HG03039 (cell line): ENCODE measurements at regions not wholly inside any gene's neighbourhood (a gene's known extent, or its start where the extent isn't known, plus 50 kb on each side); places are given as distances from the start of the nearest gene placed in this dataset.

Experiments used
- ATAC-seq: cut with Tn5 transposase; IDR thresholded peaks from one replicate; pipeline ENCODE4 v1.9.1; 2021; ENCODE audit warnings: mild to moderate bottlenecking, moderate library complexity; ENCODE audit not compliant: unreplicated experiment

DNA sequence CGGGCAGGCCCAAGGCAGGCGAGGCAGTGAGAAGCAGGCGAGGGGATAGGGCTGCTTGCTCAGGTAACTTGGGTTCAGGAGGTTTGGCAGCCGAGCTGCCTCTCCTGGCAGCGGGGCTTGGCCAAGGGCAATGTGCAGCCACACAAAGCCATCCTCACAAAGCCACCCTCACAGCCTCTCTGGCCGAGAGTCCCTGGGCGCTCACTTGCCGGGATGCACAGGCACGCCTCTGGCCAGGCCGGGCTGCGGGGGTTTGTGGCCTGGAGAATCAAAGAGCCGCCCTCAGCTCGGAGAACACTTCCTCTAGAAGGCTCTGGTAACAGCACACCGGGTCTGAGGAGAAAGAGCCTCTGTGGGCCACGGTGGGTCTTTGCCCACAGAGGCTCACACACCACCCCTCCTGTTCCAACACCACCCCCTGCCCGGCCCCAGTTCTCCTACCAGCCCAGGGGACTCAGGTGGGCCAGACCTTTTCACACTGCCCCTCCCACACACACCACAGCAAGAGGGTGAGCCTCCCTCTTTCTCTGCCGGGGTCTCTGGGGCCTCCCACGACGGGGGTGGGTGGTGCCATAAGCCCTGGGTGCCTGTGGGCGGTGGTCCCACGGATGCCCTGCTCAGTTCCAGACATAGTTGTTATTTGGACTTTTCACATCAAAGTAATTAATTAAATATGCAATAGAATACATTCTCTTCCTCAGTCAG is 186.9 kb downstream of the ZFP36L2 start:
- no peak for ATAC-seq

DNA sequence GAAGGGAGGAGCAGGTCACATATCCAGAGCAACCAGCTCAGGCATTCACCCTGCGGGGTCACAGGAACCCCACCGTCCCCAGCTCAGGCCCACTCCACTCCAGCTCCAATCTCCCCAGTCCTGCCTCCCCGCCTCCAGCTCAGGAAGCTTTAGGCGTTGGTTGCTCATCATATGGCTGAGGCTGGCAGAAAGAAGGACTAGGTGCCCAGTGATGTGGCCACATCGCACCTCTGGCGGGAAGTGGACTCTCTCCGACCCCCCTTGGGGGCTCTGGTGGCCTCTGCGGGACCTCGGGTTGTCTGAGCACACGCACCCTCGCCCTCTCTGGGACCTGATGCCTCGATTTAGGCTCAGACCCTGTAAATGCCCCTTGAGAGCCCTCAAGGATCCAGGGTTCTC is 187.7 kb downstream of the ZFP36L2 start:
- ATAC-seq = no peak

DNA sequence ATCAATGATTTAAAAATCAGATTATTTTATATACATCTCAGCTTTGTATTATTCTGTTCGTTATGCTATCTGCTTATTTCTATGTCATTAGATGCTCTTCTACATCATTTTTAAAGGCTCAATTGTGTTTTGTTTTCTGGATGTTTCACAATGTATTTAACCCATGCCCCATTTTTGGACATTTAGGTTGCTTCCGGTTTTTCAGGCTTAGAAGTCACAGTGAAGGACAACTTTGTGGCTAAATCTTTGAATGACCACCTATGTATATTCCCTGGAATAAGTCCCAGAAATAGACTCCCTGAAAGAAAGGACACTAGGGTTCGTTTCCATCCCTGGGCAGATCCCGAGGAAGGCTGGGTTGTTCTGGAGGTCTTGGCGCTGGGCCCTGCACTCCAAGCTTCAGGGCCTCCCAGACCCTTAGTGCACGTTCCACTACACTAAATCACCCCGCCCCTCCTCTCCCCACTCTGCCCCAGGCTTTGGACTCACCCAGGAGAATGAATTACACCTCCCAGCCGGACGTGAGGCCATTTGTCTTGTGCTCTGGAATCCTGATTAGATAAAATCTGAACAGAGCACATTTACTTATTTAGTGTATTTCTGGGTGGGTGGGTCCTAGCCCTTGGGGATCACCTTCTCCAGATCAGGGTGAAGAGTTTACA is 188.2 kb downstream of the ZFP36L2 start:
- no peak for ATAC-seq

DNA sequence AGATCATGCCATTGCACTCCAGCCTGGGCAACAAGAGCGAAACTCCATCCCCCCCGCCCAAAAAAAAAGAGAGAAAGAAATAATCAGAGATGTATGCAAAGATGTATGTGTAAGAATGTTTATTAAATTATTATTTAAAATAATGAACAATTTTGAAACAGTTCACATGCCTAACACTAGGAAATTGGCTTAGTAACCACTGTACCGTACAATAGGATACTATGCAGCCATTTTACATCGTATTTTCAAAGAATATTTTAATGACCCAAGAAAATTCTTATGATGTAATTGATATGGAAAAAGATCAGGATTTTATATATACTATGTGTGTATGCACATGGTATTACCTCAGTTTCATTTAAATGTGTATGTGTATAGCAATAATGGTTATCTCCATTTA is 190.5 kb downstream of the ZFP36L2 start:
- ATAC-seq = no peak

DNA sequence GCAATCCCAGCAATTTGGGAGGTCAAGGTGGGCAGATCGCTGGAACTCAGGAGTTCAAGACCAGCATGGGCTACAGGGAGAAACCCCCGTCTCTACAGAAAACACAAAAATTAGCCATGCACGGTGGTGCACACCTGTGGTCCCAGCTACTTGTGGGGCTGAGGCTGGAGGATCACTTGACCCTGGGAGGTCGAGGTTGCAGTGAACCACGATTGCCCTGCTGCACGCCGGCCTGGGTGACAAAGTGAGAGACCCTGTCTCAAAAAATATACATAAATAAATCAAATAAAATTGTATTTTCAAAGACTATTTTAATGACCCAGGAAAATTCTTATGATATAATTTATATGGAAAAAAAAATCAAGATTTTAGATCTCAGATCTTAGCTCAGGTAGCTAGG is 191.5 kb downstream of the ZFP36L2 start:
- no peak for ATAC-seq

DNA sequence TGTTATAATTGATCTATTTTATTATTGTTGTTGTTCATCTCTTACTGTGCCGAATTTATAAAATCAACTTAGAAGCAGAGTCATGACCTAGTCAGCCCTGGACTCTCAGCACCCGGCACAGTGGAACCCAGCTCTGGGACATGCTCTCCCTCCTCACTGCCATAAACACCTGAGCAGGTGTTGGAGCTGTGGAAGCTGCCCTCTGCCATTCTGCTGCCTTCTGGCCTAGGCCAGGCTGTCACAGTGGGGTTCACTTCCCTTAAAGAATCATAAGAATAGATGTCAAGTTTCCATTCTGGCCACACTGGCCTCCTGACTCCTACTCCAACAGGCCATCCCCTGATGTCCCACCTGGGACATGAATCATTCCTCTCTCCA is 192.2 kb downstream of the ZFP36L2 start:
- ATAC-seq = no peak

DNA sequence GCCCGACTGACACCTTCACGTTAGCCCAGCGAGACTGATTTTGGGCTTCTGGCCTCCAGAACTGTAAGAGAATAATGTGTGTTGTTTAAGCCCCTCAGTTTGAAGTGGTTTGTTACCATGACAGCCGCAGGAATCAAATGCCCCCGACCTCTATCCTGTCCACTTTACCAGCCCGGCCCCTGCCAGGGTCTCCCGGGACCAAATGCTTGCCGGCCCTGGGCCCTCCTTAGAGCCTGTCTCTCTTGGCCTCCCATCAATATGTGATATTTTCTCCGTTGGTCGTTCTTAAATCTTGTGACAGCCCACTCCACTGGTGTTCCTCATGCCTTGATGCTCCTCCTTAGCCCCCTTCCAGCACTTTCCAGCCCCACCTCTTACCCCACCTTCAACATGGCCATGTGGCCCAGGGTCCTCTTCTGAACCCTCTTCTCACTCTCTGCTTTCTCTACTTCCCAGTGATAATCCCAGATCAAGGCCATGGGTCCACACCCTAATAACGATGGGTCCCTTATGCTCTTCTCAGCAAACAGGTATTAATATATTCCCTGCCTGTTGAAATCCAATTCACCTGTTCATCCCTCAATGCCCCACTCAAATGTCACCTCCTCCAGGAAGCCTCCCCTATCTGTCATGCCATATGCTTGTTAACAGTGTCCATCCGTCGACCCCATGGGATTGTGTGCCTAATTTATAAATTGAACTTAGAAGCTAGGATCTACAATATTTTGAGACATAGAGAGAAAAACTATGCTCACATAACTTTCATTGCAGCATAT is 192.8 kb downstream of the ZFP36L2 start:
- no peak for ATAC-seq

DNA sequence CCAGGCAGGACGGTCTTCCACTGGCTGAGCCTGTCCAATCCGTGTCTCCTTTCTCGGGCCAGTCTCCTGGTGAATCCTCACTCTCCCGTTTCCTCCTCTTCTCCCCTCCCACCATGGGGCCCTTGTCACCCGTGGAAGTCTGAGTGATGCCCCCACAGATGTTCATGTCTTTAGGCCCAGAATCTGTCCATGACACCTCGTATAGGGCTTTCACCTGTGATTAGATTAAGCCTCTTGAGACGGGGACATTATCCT is 193.5 kb downstream of the ZFP36L2 start:
- no peak for ATAC-seq

DNA sequence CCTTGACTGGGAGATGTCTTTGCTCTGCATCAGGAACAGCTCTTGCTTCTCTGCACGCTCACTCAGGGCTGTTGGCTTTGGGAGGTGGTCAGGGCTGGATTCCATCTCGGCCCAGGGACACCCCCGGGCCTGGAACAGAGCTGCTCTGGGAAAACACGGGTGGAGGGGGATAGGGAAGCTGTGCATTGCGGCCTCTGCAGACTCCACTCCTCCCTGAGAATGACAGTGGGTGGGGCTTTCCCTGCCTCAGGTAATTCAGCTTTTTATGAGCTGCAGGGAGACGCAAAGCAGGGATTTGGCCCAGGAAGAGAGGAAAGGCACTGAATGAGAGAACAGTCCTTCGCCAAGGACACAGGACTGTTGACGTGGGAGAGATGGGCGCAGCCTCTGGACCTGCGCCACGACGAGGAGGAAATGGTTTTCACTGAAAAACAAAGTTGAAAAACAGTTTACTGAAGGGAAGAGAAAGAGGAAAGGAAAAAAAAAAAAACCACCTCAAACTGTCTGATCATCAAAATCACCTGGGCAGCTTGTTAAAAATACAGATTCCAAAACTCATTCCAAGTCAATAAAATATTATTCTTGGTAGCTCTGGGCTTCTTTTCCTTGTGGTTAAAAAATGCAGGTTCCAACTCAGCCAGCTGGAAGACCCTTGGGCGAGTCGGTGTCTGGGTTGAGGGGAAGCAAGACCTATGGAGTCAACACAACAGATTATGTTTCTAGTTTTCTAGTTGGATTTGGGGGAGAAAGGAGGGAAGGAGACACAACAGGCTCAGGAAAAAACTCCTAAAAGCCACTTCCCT is 194.0 kb downstream of the ZFP36L2 start:
- no peak for ATAC-seq

DNA sequence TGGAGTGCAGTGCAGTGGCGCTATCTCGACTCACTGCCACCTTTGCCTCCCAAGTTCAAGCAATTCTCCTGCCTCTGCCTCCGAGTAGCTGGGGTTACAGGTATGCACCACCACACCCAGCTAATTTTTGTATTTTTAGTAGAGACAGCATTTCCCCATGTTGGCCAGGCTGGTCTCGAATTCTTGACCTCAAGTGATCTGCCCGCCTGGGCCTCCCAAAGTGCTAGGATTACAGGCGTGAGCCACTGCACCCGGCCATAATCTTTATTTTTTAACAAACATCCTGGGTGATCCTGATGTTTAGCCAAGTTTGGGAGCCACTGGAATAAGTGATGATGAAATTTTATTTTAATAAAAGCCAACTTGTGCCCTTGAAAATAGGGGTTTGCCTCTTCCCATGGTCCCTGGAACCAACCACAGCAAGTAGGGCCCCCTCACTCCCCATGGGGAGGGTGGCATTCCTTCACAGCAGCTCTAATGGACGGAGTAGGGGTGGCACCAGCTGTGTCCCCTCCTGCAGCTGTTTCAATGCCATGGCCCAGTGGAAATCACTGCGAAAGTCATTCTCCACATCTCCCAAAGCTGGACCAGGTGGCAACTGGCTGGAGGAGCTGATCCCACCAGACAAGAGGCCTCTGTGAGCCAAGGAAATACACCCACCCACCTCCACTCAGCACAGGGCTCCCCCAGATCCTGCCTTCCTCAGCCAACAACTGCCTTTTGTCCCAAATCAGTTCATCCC is 194.8 kb downstream of the ZFP36L2 start:
- ATAC-seq = no peak

DNA sequence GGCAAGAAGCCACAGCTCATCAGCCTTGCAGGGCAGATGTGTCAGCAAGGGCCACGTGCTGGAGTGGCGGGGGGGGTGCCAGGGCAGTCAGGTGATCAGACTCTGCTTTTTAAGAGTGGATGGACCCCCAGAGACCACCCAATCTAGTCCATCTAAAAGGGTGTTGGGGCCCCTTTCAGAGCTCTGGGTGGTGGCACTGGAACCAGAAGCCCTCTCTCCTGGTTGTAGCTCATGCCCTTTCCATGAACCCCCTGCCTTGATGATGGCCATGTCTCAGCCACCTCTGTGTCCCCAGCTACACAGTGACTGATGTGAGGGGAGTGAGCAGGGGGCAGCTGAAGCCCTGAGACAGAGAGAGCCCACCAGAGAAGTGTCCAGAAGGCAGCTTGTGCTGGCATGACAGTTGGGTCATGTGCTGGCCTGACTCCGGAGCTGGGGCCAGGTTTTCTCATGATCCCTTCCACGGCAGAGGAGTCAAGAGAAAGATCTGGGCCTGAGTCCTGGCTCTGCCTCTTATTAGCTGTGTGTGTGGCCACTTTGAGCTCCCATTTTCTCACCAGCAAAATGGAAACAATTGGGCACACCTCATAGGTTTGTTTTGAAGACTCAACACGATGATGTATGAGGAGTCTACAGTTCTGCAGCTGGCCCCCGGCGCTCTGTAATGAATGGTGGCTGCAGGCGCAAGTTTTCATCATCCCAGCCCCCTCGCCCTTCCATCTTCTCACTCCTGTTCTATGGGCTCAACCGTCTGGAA is 195.7 kb downstream of the ZFP36L2 start:
- no peak for ATAC-seq

DNA sequence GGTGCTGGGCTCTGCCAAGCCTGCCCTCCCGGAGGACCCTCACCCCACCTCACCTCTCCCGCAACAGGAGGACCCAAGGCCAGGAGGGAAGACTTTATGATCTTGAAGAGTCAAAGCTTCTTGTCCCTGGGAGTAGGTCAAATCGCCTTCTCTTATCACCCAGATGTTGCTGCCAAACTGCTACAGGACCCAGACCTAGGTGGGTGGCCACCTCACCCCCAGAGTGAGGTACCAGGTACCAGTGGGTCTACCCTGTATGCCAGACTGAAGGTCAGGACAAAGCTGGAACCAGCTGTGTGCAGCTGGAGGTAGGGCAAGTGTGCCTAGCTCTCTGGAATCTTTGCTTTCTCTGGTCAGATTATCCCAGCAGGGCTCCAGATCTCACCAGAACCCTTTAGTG is 197.2 kb downstream of the ZFP36L2 start:
- no peak for ATAC-seq

DNA sequence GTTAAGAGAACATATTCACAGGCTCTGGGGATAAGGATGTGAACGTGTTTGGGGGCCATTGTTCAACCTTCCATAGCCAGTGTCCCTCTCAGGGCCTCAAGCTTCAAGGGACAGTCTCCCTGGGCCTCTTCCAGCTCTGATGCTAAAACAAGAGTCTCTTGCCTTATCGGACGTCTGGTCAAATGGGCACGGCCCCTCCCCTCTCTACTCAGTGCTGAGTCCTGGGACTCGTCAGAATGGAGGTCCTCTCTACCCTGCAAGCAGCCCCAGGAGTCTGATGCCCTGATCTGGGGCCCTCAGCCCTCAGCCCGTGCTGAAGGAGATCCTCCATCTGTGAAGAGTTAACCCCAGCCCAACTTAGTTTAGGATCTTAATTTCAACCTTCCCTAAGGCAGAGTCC is 198.2 kb downstream of the ZFP36L2 start:
- ATAC-seq = no peak

DNA sequence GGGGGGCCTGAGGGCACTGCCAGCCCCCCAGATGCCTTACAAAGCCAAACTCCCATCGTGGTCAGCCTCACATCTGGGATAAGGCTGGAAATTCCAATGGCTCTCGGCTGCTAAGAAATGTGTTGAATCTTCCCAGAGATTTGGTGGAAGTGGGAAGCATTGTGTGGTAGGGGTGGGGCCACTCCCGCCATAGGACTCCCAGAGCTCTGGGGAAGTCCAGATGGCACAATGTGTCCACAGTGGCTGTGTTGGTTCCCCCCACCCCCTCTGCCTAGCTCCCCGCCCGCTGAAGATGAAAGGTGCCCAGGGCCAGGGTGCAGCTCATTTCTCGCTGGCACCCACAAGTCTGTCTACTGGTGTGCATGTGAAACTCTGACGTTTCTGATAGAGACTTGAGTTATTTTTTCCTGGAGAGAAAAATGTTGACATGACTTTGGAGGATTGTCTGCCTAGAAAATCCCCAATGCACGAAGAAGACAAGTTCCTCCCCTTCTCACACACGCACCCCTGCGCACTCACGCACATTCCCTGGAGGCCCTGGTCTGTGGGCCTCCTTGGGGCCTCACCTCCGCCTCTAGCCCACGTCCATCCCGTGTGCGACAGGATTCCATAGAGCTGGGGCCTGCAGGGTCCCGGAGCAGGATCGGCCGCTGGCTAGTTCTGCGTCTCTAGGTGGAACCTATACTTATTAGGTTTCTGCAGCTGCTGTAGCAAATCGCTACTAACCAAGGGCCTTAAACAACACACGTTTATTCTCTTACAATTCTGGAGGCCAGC is 199.1 kb downstream of the ZFP36L2 start:
- no peak for ATAC-seq

DNA sequence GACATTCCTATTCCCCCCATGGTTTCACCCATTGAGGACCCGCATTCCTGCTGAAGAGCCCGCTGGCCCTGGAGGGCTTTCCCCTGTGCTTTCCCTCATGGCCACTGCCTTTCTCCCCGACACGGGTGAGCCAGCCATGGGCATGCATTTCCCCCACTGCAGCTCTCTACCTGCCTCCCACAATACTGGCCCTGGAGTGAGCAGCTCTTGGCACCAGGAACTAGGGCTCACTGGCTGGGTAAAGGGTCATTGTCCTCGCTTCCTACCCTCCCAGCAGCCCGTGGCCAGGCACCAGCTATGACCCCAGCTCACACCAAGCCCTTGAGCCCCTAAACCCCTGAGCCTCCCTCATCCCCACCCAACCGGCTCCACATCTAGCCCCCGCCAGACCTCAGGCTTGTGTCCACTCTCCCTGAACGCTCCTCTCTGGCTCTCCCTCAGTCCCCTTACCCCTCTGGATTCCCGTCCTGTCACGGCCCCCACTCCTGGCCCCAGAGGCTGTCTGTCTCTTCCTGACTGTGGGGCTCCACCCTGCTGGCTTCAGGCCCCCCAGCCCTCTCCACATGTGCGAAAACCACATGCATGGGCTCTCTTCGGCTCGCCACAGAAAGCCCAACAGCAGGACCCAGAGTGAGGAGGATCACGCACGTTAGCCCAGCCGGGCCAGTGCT is 199.8 kb downstream of the ZFP36L2 start:
- ATAC-seq = no peak

DNA sequence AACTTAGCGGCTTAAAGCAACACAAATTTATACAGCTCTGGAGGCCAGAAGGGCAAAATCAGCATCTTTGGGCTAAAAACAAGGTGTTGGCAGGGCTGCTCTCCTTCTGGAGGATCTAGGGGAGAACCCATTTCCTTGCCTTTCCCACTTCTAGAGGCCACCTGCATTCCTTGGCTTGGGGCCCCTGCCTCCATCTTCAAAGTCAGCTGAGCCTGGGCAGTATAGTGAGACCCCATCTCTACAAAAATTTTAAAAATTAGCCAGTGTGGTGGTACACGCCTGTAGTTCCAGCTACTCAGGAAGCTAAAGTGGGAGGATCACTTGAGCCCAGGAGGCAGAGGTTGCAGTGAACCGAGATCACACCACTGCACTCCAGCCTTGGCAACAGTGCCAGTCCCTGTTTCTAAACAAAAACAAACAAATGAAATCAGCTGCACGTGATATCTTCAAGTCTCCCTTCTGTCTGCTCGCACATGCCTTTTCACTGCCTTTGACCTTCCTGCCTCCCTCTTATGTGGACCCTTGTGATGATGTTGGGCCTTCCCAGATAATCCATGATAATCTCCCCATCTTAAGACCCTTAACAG is 200.6 kb downstream of the ZFP36L2 start:
- no peak for ATAC-seq

DNA sequence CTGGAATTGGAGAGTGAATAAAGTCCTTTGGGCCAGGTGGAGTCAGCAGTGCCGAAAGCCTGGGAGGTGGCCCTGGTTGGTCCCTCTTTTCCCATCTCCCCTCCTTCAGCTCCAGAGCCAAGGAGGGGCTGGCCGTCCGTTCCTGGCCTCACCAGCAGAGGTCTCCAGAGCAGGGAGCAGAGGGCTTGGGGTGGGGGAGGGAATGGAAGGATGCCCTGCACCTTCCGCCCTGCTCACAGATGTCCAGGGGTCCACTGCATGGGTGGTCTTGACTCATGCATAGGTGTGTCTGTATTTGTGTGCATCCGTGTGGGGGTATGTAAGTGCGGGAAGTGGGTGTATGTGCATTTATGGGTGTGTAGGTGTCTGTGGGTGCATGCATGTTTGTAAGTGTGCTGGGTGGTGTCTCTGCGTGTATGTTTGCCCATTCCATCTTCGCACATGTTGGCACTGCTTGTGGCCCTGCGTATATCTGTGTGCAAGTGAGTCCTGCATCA is 201.8 kb downstream of the ZFP36L2 start:
- ATAC-seq = no peak

DNA sequence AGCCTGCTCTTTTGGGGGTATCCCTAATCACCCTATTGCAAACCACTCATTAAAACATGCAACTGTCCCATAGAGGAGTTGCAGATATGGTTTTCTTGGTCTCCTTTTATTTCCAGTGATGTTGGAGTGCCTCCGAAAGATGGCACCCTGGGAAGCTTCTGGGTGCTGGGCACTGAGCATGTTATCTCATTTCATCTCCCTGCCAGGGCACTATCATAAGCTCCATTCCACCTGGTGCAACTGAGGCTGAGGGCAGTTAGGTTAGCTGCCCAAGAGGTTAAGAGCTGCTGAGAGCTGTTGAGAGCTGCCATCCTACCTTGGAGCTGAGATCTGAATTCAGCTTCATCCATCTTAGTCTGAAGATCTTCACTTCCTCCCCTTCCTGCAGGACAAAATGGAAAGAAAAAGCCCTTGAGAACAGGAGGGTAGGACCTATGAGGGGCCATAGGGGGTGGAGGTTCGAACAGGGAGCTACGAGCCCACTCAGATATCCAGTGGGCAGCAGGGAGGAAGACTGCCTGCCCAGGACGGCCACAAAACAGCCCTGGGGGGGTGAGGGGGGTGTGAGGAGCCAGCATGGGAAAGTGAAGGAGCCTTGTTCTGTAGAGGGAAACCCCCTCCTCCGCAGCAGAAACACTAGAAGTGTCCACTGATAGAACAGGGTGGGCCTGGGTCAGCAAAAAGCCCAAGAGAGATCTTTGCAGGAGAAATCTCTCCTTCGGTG is 202.5 kb downstream of the ZFP36L2 start:
- no peak for ATAC-seq
